NCI-H1436 (cell line): ENCODE measurements at regions not wholly inside any gene's neighbourhood (a gene's known extent, or its start where the extent isn't known, plus 50 kb on each side); places are given as distances from the start of the nearest gene placed in this dataset.
"Not testable (repeated sequence)": the region's sequence is repeated elsewhere in the genome, so short reads cannot be mapped to it uniquely, and the experiment has no call there.

Experiments
- DNase-seq: peaks from one replicate; lab custom pipeline; 2025; lab: John Stamatoyannopoulos, UW

DNA sequence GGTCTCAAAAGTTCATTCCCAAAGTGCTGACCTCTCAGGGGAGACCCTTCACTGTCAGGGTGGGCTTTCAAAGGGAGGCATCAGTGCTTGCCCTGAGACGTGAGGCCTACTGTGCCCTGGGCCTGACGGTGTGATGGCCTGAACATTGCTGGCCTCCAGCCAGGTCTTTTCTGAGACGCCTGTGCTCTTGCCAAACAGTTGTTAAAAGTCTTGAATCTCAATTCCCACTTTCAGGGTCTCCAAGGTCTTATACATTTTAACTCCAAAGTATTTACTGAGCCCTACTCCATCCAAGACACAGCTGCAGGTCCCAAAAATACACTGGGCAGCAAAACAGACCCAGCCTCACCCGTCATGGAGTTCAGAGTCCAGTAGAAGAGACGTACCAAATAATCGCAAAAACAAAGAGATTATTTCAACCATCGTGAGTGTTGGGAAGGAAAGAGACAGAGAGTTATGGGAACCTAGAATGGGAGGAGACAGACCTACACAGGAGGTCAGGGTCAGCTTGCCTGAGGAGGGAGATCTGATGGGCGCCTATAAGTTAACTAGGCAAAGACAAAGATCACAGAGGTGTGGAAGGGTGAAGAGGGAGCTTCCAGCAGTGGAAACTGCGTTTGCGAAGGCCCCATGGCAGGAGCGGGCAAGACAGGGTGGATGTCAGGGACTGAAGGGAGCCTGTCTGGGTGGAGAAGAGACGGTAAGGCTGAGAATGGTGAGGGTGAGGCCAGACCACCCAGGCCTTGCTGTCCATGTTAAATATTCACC lies 446.3 kb downstream of the PREX1 start:
- DNase-seq: no peak

DNA sequence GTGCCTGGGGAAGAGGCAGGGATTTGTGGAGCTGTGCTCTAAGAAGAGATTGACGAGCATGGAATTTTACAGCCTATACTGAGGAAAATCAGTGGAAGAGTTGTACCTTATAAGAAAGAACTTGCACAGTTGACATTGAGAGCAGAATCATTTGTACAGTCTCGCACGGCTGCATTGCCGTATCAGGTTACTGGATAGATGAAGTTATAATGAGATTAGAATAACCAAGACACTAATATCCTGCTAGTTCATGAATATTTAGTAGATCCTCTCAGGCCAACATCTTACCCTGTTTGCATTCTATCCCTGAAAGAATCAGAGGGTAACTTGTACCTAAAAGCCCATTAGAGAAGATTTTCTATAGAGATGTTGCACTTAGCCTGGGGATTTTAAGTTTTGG lies 447.1 kb downstream of the PREX1 start:
- DNase-seq: no peak

DNA sequence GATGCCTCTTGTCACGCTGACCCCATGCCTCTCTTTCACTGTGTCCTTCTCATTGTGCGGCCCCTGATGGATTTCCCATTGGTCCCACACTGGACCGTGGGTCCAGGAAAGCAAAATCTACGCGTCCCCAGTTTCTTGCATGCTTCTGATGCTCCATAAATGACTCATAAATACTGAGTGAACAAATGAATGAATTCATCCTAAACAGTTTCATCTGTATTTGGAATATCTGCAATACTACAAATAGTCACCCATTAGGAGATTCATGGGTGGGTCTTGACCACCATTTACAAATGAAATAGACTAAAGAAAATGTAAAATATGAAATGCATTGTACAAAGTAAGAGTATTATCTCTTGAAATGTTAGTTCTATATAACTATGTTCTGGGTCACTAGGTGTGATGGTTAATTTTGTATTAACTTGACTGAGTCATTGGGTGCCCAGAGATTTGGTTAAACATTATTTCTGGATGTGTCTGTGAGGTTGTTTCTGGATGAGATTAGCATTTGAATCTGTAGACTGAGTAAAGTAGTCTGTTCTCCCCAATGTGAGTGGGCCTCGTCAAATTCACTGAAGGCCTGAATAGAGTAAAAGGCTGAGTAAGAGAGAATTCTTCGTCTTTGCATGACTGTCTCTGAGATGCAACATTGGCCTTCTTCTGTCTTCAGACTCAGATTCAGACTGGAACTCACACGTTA lies 448.7 kb downstream of the PREX1 start:
- DNase-seq: no peak

DNA sequence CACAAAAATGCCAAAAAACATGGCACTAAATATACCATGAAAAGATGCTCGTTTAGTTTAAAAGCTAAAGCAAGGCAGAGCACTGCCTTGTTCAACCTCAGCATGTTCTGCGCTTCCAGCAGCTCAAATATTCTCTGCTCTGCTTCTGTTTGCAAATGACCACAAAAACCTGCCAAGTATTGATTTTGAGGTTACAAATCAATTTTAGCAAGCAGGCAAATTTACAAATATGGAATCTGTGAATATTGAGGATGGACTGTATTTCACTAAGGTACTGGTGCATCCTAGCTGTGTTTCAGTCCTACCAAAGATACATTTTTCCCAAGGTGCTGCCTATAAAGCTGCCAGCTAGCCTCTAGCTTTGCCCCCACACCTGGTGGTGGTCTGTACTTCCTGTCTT lies 449.9 kb downstream of the PREX1 start:
- DNase-seq: no peak

DNA sequence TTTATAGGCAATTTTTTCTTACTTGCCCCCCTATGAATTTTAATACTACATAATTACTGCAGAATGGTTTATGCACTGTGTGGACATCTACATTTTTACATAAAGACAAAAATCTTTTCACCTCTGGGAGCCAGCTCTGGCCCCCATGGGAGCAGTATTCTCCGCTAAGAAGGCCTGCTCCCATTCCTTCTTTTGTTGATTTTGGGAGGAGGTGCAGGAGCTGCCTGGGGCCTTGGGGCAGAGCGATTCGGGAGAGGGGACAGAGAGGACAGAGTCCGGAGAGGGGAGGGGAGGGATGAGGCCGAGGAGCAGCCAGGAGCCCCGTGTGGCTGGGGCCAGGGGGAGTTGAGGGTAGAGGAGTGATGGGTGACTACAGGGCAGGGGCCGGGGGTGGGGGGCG lies 452.0 kb downstream of the PREX1 start:
- DNase-seq: no peak

DNA sequence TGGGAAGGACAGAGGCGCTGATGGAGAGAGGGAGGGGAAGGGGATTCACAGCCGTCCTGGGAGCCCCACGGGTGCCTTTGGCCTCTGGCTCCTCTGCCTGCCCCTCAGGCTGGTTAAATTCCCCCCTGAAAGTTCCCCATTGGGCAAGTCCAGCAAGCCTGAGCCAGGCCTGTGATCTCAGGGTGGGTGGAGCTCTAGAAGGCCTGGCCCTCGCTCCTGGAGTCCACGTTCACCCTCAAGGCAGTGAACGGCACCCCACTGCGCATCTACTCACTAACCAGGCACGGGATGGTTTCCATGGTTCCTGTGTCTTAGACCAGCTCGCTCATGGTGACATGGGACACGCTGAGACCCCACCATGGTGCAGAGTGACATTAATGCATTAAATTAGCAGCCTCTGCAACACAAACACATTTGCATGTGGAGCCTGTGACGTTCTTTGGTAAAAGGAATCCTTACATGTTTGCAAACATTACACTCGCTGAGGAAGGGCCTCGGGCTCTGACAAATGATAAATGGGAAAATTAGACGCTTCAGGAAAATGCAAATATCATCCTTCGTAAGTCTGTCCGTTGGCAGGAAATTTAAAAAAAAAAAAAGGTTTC lies 452.7 kb downstream of the PREX1 start:
- no peak for DNase-seq

DNA sequence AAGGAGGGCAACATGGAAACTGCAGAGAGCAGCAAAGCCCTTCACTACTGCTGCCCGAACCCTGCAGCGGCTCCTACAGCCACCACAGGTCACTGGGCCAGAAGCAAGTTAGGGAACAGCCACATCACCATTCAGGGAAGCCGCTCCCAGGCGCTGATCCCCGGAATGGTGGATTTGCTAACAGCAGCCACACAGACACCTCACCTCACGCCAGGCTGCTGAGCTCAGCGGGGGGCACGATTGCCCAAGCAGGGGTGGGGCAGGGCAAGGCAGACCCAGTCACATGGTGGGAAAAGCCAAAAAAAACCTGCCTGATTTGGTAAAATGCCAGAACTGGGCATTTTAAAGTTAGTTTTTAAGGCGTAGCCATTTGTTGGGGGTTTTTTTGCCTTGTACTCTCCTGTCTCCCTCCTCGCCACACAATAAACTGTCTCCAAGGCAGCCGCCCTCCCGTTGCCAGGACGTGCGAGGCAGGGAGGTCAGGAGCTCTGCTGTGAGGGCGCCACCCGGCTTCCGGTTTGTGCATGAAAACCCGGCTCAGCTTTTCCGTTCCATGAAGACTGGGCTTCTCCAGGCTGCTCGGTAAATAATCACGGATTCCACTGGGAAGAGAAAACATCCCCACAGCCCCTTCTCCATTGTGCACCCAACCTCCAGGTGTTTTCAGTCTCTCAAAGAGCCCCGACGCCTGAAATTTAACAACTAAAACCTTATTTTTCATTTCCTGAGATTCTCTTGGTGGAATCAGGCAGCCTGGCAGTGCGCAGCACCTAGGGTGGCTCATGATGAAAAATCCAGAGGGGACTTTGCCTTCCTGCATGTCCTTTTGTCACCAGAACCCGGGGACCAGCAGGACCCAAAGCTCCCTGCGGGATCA lies 453.5 kb downstream of the PREX1 start:
- DNase-seq: not testable (repeated sequence)

DNA sequence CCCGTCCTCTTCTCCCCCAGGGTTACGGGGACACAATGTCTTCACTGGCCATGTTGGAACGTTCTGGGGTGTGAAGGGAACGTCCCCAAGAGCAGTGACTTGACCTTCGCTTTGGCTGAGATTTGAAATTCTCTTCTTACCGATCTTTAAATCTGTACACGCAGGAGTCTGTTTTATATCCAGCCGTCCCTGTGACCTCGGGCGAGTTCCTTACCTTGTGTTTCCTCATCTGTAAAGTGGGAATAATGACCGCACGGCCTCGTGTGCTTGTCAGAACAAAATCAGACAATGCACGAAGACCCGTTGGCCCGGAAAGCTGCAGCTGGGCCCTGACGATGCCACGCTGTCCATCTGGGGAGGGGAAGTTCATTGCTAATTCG lies 454.3 kb downstream of the PREX1 start:
- no peak for DNase-seq

DNA sequence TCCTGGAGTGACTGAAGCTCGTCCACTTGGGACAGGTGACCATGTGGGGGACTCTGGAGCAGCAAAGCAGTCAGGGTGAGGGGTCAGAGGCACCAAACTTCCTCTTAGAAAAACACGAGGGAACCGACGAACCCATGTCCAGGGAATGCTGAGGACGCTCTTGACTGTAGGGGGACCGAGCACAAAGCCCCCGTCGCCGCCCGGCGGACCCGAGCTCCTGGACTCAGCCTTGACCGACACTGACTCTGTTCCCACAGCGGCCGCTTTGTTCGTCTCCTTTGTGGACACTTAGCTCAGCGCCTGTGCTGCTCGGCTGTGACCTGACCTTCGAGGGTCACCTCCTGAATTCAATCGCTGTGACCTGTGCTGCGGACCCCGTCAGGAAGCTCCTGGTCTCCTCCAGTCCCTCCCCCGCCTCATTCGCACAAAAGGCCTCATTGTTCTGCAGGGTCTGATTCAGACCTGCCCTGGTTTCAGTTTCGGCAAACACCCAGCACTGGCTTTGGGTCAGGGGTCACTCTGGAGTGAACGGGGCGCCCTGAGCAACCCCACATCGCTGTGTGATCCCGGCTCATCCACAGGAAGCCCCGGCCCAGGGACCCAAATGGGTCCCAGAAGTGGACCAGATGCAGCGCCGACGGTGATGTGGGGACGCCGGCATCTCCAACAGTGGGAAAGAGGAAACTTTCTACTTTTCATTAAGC lies 454.8 kb downstream of the PREX1 start:
- DNase-seq: not testable (repeated sequence)

DNA sequence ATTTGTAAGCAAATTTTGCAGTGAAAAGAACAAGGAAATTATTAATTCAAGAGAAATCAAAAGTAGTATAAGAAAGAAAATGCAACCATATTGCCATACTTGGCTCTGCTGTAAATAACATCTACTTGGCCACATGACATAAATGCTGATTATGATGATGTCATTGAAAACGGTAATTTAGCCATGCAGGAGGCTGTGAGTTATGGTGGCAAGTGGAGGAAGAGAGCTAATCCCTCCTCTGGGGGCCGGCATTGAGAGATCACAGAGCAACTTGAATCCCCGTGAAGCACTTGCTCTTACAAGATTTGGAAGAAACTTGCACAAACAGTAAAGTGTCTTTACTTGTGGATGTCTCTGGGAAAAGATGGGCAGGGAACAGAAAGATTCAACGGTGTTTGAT lies 456.6 kb downstream of the PREX1 start:
- DNase-seq: no peak

DNA sequence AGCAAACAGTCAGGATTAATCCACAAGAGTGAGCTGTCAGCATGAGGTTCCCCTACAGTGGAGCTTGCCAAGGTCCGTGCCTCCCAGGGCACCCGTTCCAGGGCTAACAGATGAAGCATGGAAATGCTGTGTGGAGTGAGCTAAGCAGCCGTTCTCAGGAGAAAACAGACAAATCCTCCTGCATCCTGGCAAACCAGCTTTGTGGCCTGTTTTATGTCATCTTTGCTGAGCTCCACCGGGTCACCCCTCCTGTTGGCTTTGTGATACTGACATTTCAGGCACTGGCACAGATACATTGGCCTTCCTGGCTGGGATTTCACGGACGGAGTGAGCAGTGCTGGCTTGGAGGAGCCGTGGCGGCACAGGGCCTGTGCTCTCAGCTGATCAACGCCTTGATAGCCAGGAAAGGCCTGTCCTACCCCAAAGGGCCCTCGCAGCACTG lies 459.2 kb downstream of the PREX1 start:
- DNase-seq: not testable (repeated sequence)

DNA sequence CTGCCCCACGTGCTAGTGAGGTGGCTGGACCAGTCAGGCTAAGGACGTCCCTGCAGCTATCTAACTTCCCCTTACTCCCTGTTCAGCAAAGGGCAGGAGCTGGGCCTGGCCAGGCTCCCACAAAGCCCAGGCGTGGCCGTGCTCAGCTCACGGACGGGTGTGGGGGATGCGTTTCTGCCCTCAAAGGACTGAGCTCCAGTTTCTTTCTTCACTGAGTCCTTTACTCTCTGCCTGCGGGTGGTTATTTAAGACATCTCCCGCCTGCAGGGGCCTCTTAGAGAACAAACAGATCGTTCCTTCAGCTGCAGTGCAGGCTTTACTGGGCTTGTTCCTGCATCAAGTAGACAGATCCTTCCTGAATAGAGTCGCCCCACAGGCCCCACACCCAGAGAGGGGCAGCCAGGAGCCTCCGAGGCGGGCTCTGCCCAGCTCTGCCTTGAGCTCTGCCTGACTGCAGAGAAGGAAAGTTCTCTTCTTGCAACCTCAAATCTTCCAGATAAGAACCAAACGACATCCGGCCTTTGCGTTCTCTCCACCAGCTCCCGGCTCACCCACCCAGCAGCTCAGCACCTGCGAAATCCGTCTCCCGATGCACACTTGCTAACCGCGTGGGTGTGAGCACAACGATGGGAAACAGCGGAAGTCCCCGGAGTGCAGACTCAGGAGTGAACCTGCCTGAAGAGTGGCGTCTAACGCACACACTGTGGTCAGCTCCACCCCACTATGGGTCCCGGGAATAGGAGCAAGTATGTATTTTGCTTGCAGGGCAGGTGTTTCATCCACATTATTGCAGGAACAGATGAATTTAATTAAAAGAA lies 460.0 kb downstream of the PREX1 start:
- DNase-seq: not testable (repeated sequence)

DNA sequence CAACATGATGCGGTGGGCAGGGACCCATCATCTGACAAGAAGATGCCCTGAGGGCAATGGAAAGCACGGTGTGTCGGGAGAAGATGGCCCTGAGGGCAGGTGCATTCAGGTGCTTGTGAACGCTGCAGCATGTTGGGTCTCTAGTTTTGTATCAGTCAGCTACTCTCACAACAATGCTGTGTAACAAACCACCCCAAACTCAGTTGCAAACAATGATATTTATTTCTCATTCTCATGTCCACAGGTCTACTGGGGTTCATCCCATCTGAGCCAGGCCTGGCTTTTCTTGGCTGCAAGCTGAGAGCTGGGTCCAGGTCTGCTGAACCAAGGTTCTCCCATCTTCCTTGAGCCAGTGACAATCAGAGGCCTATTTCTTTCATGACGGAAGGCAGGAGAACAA lies 461.6 kb downstream of the PREX1 start:
- no peak for DNase-seq

DNA sequence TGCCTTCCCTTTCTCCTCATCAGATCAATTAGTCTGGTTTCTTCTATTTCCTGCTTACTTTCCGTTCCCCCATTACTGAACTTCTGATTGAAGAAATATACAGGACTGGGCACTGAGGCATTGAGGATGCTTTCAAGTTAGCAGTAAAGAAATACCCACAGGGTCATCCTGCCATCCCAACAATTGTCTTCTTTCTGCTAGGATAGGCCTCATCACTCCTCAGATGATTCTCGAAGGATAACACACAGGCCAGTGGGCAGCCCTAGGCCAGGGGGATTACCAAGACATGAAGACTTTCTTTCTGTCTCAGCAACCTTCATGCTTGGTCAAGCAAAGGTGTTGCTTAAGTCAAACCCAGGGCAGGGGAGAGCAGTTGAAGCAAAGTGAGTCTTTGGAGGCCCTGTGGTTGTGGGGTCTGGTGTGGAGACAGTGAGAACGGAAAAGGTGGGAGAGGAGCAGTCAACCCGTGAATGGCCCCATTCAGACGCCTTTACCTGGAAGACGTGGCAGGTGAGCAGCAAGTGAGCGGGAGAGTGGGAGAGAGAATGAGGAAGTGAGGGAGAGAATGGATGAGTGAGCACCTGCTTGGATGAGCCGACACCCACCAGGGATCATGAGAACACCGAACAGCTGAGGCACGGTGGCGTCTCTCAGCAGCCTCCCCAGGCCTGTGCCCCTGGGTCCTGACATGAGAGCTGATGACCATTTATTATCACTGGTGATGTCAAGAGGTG lies 462.9 kb downstream of the PREX1 start:
- DNase-seq: no peak

DNA sequence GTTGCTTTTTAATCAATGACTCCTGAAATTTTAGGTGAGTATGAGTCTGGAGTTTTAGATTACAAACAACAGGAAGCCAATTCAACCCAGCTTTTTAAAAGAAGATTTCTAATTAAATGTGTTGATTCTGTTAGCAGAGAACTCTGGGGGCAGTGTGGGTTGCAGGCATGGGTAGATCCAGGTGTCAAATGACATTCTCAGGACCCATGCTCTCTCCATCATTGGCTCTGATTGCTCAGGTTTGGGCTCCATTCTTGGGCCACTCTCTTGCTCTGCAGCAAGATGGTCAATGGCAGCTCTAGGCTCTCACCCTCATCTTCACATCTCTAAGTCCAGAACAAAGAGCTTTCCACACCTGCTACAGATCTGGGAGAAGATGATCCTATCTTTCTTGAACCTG lies 463.7 kb downstream of the PREX1 start:
- no peak for DNase-seq

DNA sequence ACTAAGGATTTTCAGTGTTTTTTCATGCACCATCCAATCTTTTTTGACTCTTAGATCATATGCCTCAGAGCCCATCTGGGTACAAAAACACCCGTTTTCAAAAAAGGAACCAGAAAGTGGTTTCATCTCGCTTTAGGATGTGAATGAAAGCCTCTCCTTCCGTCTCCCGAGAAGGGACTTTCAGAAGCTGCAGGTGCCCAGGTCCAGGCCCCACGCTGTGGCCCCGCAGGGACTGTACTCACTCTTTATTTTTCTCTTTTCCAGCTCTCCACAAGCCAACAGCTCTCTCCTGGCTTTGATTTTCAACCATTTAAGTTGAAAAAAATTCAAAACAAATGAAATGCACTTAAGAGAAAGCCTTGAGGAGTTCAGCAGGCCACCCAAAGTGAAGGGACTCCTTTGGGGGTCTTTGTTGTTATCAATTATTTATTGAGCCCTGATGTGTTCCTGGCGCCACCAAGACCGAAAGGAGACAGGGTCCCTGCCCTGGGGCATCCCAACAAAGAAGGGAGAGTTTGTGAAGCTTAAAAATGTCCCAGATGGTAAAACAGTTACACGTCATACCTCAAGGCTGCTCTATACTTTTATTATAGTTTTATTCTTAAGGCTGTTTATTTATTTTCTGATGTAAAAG lies 467.3 kb downstream of the PREX1 start:
- no peak for DNase-seq

DNA sequence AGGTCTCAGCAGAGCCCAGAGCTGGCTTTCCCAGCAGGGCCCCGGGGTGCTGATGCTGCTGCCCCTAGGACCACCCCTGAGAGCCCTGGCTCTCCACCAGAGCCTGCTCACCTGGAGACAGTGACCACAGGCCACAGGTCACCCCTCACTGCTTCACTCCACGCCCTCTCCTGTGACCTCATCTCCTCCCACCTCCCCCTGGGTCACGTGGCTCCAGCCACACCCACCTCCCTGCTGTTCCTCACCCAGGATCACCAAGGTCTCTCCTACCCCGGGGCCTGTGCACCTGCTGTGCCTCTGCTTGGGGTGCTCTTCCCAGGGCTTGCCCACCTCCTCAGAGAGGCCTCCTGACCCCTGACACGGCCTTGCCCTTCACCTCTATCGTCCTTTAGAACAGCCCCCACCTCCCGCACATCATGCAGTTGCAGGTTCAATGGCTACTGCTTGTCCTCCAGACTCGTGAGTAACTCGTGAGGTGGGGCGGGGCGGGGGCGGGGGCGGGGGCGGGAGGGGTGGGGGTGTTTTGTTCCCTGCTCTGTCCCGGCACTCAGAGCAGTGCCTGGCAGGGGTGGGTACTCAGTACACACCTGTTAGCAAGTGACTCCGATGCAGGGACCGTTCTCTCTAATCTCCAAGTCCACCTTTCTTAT lies 468.0 kb downstream of the PREX1 start:
- no peak for DNase-seq

DNA sequence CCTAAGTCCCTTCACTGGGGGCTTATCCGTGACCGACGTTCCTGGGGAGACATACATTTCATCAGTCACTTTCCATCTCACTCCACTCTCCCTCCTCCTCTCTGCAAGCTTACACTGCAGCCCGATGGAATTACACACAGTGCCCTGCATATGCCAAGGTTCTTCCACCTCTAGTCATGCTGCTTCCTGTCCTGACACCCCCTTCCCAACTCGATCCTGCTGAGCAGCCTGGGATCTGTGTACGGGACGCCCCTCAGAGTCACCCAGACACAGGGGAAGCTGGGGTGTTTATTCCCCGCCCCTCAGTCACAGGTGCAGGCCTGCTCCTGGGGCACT lies 468.8 kb downstream of the PREX1 start:
- not testable (repeated sequence) for DNase-seq
